D721Med (cell line): ENCODE measurements at regions not wholly inside any gene's neighbourhood (a gene's known extent, or its start where the extent isn't known, plus 50 kb on each side); places are given as distances from the start of the nearest gene placed in this dataset.

Experiments
- DNase-seq: peaks from one replicate; pipeline ENCODE4 v3.0.0; 2011; ENCODE audit warnings: low spot score; ENCODE audit not compliant: insufficient read length
- FAIRE-seq: peaks from 2 replicates; lab custom pipeline; 2011; peaks lifted over from hg19 to GRCh38; lab: Jason Lieb, UNC
- TF ChIP-seq, protein P1 (sequence below): IDR thresholded peaks from 2 replicates; pipeline ENCODE4 v1.5.1; 2012; ENCODE audit warnings: mild to moderate bottlenecking, control low read depth; ENCODE audit not compliant: insufficient read depth; ENCODE audit errors: missing control alignments

DNA sequence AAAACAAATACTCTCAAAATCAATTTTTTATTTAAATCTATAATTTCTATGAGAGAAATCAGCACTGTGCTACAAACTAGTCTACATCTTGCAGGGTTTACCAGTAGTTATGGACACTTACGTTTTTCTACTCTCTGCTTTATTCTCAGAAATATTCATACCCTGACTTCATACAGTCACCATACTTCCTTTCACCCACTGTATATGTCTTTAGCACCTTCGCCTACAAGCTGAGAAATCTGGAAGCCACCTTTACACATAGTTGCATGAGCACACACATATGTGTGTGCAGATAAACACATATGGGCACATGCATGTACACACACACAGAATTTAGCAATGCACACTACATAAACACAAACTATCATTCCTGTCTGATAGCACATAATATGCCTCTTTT lies 177.0 kb downstream of the ST8SIA4 start:
- DNase-seq (no peak), FAIRE-seq (no peak)
- TF ChIP-seq, protein P1, sequence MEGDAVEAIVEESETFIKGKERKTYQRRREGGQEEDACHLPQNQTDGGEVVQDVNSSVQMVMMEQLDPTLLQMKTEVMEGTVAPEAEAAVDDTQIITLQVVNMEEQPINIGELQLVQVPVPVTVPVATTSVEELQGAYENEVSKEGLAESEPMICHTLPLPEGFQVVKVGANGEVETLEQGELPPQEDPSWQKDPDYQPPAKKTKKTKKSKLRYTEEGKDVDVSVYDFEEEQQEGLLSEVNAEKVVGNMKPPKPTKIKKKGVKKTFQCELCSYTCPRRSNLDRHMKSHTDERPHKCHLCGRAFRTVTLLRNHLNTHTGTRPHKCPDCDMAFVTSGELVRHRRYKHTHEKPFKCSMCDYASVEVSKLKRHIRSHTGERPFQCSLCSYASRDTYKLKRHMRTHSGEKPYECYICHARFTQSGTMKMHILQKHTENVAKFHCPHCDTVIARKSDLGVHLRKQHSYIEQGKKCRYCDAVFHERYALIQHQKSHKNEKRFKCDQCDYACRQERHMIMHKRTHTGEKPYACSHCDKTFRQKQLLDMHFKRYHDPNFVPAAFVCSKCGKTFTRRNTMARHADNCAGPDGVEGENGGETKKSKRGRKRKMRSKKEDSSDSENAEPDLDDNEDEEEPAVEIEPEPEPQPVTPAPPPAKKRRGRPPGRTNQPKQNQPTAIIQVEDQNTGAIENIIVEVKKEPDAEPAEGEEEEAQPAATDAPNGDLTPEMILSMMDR = no peak

DNA sequence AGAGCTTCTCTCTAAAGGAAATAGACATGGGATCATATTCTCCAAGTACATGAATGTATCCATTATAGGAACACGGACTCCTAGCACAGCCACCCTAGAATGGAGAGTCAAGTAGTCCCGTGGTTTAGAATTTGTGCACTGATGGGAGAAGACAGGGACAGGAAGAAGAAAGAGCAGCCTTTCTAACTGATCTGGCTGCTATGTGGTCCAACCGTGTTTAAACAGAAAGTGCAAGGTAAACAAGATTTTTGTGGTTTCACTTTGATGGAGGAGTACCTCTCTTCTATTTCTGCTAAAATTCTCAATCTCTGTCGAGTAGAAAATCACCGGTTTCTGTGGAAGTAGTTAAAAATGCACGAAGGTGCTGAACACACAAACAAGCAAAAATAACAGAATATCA lies 171.3 kb downstream of the ST8SIA4 start:
- FAIRE-seq (no peak), DNase-seq (no peak)
- TF ChIP-seq, protein P1 = no peak

DNA sequence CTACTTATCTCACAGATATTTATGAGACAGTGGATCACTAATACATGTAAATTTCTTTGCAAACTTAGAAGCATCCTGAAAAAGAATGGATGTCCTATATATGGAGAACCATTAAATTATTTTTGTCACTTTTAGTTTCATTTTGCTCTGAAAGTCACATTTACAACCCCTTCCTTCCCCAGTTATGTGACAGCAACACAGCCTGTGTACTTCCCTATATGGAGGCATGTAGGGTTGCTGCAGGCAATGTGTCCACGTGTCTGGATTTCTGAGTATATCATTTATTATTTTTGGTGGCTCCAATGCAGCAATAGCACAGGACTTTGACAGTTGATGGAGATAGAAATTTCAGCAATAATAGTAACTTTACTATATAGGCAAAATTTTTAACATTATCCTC lies 156.4 kb downstream of the ST8SIA4 start:
- DNase-seq = no peak
- FAIRE-seq = no peak

DNA sequence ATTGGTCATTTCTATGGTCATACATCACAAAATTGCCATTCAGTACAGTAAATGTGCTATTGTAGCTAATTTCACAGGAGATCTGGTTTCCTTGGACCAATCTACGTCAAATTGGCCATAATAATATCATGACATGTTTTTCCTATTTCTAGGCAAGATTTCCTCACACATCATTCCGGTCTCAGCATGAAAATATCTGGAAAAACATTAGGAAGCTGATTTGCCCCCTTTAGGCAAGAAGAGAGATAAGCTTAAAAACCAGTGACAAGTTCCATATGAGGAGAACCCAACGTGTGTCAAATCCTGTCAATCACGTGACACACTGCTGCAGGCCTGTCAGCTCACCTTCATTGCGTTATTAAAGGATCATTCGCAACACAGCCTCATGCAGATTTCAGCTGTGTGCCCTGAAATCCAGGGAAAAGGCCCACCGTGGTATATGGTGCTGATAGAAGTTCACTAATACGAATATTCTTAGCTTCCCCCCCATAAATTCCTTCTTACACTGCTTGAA lies 153.3 kb downstream of the ST8SIA4 start:
- FAIRE-seq (no peak), DNase-seq (no peak)
- TF ChIP-seq, protein P1 = no peak

More for the DNA sequence above, 156.4 kb downstream of the ST8SIA4 start:
- TF ChIP-seq, protein P1 = no peak

DNA sequence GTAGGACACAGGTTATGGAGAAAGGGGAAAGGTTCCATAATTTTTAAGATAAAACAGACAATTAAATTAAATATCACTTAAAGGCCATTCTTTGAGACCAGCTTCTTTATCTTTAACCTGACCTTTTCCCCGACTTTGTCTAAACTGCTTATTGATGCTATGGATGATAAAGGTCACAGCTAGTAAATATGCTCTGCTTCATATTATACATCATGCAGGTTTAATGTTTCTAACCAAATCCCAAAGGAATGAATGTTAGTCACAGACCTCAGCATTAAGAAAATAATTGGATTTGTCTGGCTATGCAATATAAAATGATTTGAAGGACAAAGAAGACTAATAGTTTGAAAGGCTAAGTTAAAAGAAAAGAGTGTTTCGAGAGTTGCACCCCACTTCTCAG lies 147.6 kb downstream of the ST8SIA4 start:
- TF ChIP-seq, protein P1 = no peak
- DNase-seq = no peak
- peak; percentile 32 for FAIRE-seq
